Ovary (tissue), 3 donors: ENCODE measurements at regions not wholly inside any gene's neighbourhood (a gene's known extent, or its start where the extent isn't known, plus 50 kb on each side); places are given as distances from the start of the nearest gene placed in this dataset.

ENCODE experiments used
- POLR2A ChIP-seq: fragments of 450-650 bp; IDR thresholded peaks from one replicate; pipeline ENCODE4 v1.6.1; 2017; ENCODE audit warnings: antibody characterized with exemption, mild to moderate bottlenecking, moderate library complexity
- TF ChIP-seq, protein P1 (sequence below), 3 donors: fragments of 450-650 bp in 2 of 3; fragments of 200-600 bp in 1 of 3; IDR thresholded peaks; one replicate each; pipeline versions ENCODE4 v1.5.1 to v1.8.0; 2016 to 2022; ENCODE audit warnings: antibody characterized with exemption in 3 of 3, mild to moderate bottlenecking in 1 of 3
- donor health status: DM: no; HTN: no; CAD: no.

DNA sequence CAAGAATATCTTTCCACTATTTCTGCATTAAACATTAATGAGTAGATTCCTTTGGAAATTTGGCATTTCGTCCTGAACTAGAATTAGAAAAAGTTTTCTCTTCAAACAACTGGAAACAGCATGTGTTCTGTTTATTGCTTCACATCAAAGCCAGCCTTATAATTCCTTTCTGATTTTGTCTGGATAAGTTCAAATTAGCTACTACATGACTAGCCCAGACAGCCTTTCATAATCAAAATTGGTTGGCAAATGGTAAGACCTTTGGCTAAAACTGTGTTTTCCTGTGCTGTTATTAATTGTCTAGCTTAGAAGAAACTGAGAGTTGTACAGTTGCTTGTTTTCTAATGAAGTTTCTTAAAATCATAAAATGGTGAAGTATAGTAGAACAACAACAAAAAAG, 52.7 kb upstream of the P3H2 start:
- TF ChIP-seq, protein P1, sequence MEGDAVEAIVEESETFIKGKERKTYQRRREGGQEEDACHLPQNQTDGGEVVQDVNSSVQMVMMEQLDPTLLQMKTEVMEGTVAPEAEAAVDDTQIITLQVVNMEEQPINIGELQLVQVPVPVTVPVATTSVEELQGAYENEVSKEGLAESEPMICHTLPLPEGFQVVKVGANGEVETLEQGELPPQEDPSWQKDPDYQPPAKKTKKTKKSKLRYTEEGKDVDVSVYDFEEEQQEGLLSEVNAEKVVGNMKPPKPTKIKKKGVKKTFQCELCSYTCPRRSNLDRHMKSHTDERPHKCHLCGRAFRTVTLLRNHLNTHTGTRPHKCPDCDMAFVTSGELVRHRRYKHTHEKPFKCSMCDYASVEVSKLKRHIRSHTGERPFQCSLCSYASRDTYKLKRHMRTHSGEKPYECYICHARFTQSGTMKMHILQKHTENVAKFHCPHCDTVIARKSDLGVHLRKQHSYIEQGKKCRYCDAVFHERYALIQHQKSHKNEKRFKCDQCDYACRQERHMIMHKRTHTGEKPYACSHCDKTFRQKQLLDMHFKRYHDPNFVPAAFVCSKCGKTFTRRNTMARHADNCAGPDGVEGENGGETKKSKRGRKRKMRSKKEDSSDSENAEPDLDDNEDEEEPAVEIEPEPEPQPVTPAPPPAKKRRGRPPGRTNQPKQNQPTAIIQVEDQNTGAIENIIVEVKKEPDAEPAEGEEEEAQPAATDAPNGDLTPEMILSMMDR (IDR thresholded peaks at IDR 0.05): no peak
- no peak for TF ChIP-seq POLR2A
